CD14-positive monocyte (primary cell): ENCODE measurements at regions not wholly inside any gene's neighbourhood (a gene's known extent, or its start where the extent isn't known, plus 50 kb on each side); places are given as distances from the start of the nearest gene placed in this dataset.

ENCODE experiments used
- DNase-seq, 3 donors: peaks; one replicate each; pipeline ENCODE4 v3.0.0-alpha.2; 2011 to 2022
- H2AFZ ChIP-seq: 2 replicates; pipeline ENCODE4 v1.6.0; 2012; ENCODE audit warnings: mild to moderate bottlenecking, low read depth, low read length, inconsistent platforms; ENCODE audit not compliant: insufficient read depth, poor library complexity, severe bottlenecking
- H3K27ac ChIP-seq, 2 donors: 1 replicate in 1 of 2; 2 replicates in 1 of 2; pipeline ENCODE4 v1.5.1; 2012 to 2013; ENCODE audit warnings: low read length in 2 of 2, control low read depth in 1 of 2, inconsistent platforms in 1 of 2, low read depth in 1 of 2, mild to moderate bottlenecking in 1 of 2
- H3K27me3 ChIP-seq, 2 donors: one replicate each; pipeline versions ENCODE4 v1.6.0 to v1.6.1; 2011 to 2013; ENCODE audit warnings: low read length in 2 of 2; ENCODE audit not compliant: control insufficient read depth in 2 of 2, insufficient read depth in 2 of 2
- H3K36me3 ChIP-seq, 2 donors: replicated peaks in 1 of 2; 1 replicate in 1 of 2; 2 replicates in 1 of 2; pipeline versions ENCODE4 v1.5.1 to v1.6.1; 2012 to 2013; ENCODE audit warnings: low read length in 2 of 2, control low read depth in 1 of 2, inconsistent platforms in 1 of 2, mild to moderate bottlenecking in 1 of 2; ENCODE audit not compliant: insufficient read depth in 2 of 2, control insufficient read depth in 1 of 2
- H3K4me1 ChIP-seq, 2 donors: 1 replicate in 1 of 2; 2 replicates in 1 of 2; pipeline versions ENCODE4 v1.5.1 to v1.6.1; 2012 to 2013; ENCODE audit warnings: low read length in 2 of 2, control low read depth in 1 of 2, inconsistent platforms in 1 of 2, mild to moderate bottlenecking in 1 of 2, moderate library complexity in 1 of 2; ENCODE audit not compliant: insufficient read depth in 2 of 2, control insufficient read depth in 1 of 2
- H3K4me2 ChIP-seq: replicated peaks from 2 replicates; pipeline ENCODE3; 2012; ENCODE audit warnings: low read length, moderate library complexity, mild to moderate bottlenecking; ENCODE audit not compliant: poor library complexity, severe bottlenecking; ENCODE audit errors: extremely low read depth
- H3K4me3 ChIP-seq, 3 experiments: fragments of 200-600 bp in 1 of 3; sonication (generic) in 1 of 3; replicated peaks in 1 of 3; 1 replicate in 2 of 3; 2 replicates in 1 of 3; pipeline ENCODE4 v1.5.1; 2011 to 2013; ENCODE audit warnings: low read length in 3 of 3, mild to moderate bottlenecking in 3 of 3, control low read depth in 2 of 3, low read depth in 2 of 3, inconsistent platforms in 1 of 3, moderate library complexity in 1 of 3
- H3K79me2 ChIP-seq: 2 replicates; pipeline ENCODE4 v1.6.0; 2012; ENCODE audit warnings: mild to moderate bottlenecking, control low read depth, inconsistent platforms, low read length, moderate library complexity; ENCODE audit not compliant: insufficient read depth
- H3K9ac ChIP-seq: 2 replicates; pipeline ENCODE4 v1.6.0; 2017; ENCODE audit warnings: low read length, mild to moderate bottlenecking; ENCODE audit not compliant: insufficient read depth, poor library complexity, severe bottlenecking
- H3K9me3 ChIP-seq, 2 donors: replicated peaks in 1 of 2; 1 replicate in 1 of 2; 2 replicates in 1 of 2; pipeline versions ENCODE4 v1.5.1 to v1.6.1; 2012 to 2013; ENCODE audit warnings: low read length in 2 of 2, control low read depth in 1 of 2; ENCODE audit not compliant: control insufficient read depth in 1 of 2, insufficient read depth in 1 of 2
- H4K20me1 ChIP-seq: 2 replicates; pipeline ENCODE4 v1.6.0; 2012; ENCODE audit warnings: mild to moderate bottlenecking, low read length, control low read depth, moderate library complexity; ENCODE audit not compliant: insufficient read depth
- H3K27ac Mint-ChIP-seq, 7 donors: one replicate each; pipeline ENCODE4 v1.8.0; 2020; ENCODE audit warnings: mild to moderate bottlenecking in 7 of 7, mixed read lengths in 7 of 7, moderate library complexity in 6 of 7, inconsistent platforms in 2 of 7
- H3K27me3 Mint-ChIP-seq, 3 donors: one replicate each; pipeline ENCODE4 v1.8.0; 2021 to 2022; ENCODE audit warnings: low read depth in 3 of 3, mild to moderate bottlenecking in 3 of 3, mixed read lengths in 3 of 3, moderate library complexity in 3 of 3, inconsistent platforms in 1 of 3
- H3K36me3 Mint-ChIP-seq, 2 donors: one replicate each; pipeline ENCODE4 v1.8.0; 2020; ENCODE audit warnings: mixed read lengths in 2 of 2, inconsistent platforms in 1 of 2, mild to moderate bottlenecking in 1 of 2
- H3K4me1 Mint-ChIP-seq: one replicate; pipeline ENCODE4 v1.8.0; 2020; ENCODE audit warnings: mild to moderate bottlenecking, mixed read lengths
- H3K4me3 Mint-ChIP-seq, 2 donors: one replicate each; pipeline ENCODE4 v1.8.0; 2020; ENCODE audit warnings: mild to moderate bottlenecking in 2 of 2, mixed read lengths in 2 of 2, moderate library complexity in 1 of 2
- H3K9me3 Mint-ChIP-seq, 7 donors: one replicate each; pipeline ENCODE4 v1.8.0; 2020 to 2022; ENCODE audit warnings: mixed read lengths in 7 of 7, mild to moderate bottlenecking in 6 of 7, moderate library complexity in 6 of 7, inconsistent platforms in 2 of 7
- WGBS: methylation state at CpG from one replicate; pipeline ENCODE4 v1.1.5; 2013; ENCODE audit warnings: missing lambda C conversion rate; ENCODE audit not compliant: insufficient coverage; 5-methylcytosine and 5-hydroxymethylcytosine counted together
- intact Hi-C, 2 donors: fragments of 100-400 bp; cut with micrococcal nuclease; formaldehyde crosslinking; loops; one replicate each; pipeline versions ENCODE4 v1.15.0 to v1.15.1; 2023
- TF ChIP-seq, protein P1 (sequence below): fragments of 200-600 bp; IDR thresholded peaks from one replicate; pipeline ENCODE4 v1.8.0; 2022; ENCODE audit warnings: antibody characterized with exemption, mild to moderate bottlenecking

GRCh38 chr13:22744688-22745452, 435.9 kb upstream of the SGCG start:
- Mint-ChIP-seq H3K4me3 (no peak overlapping the region), H3K4me1 (no peaks in the 10 kb centered on the region), H3K27me3 (peaks cover 0 to 8% (median 5%) of the 10 kb centered on the region in 3 donors), H3K36me3 (no peaks in the 10 kb centered on the region), H3K27ac (no peak overlapping the region), H3K9me3 (peaks cover 0 to 7% (median 4%) of the 10 kb centered on the region in 7 donors)
- no peak overlapping the region for H2AFZ ChIP-seq
- H3K4me3 ChIP-seq: no peak overlapping the region
- H3K4me2 ChIP-seq: no peak overlapping the region
- no peaks in the 10 kb centered on the region for H3K36me3 ChIP-seq
- intact Hi-C loops: no loop called here
- no peaks in the 10 kb centered on the region for H3K79me2 ChIP-seq
- no peaks in the 10 kb centered on the region for H4K20me1 ChIP-seq
- H3K9me3 ChIP-seq: peaks cover 0 to 3% of the 10 kb centered on the region in 2 donors
- H3K27me3 ChIP-seq: no peaks in the 10 kb centered on the region
- H3K27ac ChIP-seq: no peak overlapping the region
- no peaks in the 10 kb centered on the region for H3K4me1 ChIP-seq
- no peak for DNase-seq
- no peak overlapping the region for H3K9ac ChIP-seq
- WGBS: 94% methylated on average over 20 of the region's 24 CpGs
- TF ChIP-seq, protein P1, sequence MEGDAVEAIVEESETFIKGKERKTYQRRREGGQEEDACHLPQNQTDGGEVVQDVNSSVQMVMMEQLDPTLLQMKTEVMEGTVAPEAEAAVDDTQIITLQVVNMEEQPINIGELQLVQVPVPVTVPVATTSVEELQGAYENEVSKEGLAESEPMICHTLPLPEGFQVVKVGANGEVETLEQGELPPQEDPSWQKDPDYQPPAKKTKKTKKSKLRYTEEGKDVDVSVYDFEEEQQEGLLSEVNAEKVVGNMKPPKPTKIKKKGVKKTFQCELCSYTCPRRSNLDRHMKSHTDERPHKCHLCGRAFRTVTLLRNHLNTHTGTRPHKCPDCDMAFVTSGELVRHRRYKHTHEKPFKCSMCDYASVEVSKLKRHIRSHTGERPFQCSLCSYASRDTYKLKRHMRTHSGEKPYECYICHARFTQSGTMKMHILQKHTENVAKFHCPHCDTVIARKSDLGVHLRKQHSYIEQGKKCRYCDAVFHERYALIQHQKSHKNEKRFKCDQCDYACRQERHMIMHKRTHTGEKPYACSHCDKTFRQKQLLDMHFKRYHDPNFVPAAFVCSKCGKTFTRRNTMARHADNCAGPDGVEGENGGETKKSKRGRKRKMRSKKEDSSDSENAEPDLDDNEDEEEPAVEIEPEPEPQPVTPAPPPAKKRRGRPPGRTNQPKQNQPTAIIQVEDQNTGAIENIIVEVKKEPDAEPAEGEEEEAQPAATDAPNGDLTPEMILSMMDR: no peak

GRCh38 chr13:22748866-22749577, 431.8 kb upstream of the SGCG start:
- Histone ChIP-seq H3K9me3 (peaks cover 7 to 20% of the 10 kb centered on the region in 2 donors), H3K4me3 (no peak overlapping the region), H2AFZ (no peak overlapping the region), H3K9ac (no peak overlapping the region), H4K20me1 (no peaks in the 10 kb centered on the region), H3K79me2 (no peaks in the 10 kb centered on the region), H3K27ac (no peak overlapping the region), H3K27me3 (no peaks in the 10 kb centered on the region), H3K4me2 (no peak overlapping the region), H3K4me1 (no peaks in the 10 kb centered on the region), H3K36me3 (no peaks in the 10 kb centered on the region)
- Mint-ChIP-seq H3K9me3 (peaks cover 2 to 24% (median 16%) of the 10 kb centered on the region in 7 donors), H3K4me3 (no peak overlapping the region), H3K27ac (no peak overlapping the region), H3K36me3 (no peaks in the 10 kb centered on the region), H3K4me1 (no peaks in the 10 kb centered on the region), H3K27me3 (peaks cover 0 to 4% (median 3%) of the 10 kb centered on the region in 3 donors)
- TF ChIP-seq, protein P1: no peak
- WGBS: 100% methylated on average over 1 of the region's 5 CpGs
- DNase-seq: no peak
- intact Hi-C loops: no loop called here
